Gastroesophageal sphincter (tissue), 4 donors: ENCODE measurements at regions not wholly inside any gene's neighbourhood (a gene's known extent, or its start where the extent isn't known, plus 50 kb on each side); places are given as distances from the start of the nearest gene placed in this dataset.

Experiments
- ATAC-seq: fragments of 150-250 bp; one replicate; pipeline ENCODE4 v1.9.1; 2016; ENCODE audit warnings: mild to moderate bottlenecking, moderate library complexity
- H3K27ac ChIP-seq, 4 donors: fragments of 200-600 bp; sonication (generic) in 3 of 4; 1 replicate in 3 of 4; 2 replicates in 1 of 4; pipeline ENCODE4 v1.5.1; 2016 to 2019
- H3K27me3 ChIP-seq: fragments of 200-600 bp; sonication (generic); one replicate; pipeline ENCODE4 v1.5.1; 2019
- H3K36me3 ChIP-seq, 2 donors: fragments of 200-600 bp; sonication (generic); one replicate each; pipeline ENCODE4 v1.5.1; 2019; ENCODE audit warnings: control low read depth in 1 of 2
- H3K4me1 ChIP-seq, 3 donors: fragments of 200-600 bp; sonication (generic); 1 replicate in 2 of 3; 2 replicates in 1 of 3; pipeline ENCODE4 v1.5.1; 2016 to 2019; ENCODE audit warnings: control low read depth in 2 of 3
- H3K4me3 ChIP-seq, 2 donors: fragments of 200-600 bp; sonication (generic); one replicate each; pipeline ENCODE4 v1.5.1; 2019; ENCODE audit warnings: mild to moderate bottlenecking in 1 of 2, moderate library complexity in 1 of 2
- H3K9me3 ChIP-seq, 3 donors: fragments of 200-600 bp; sonication (generic); one replicate each; pipeline ENCODE4 v1.5.1; 2017 to 2019; ENCODE audit warnings: control low read depth in 2 of 3
- CTCF ChIP-seq, 4 experiments: fragments of 200-600 bp in 2 of 4; fragments of 450-650 bp in 2 of 4; sonication (generic) in 1 of 4; IDR thresholded peaks; one replicate each; pipeline ENCODE4 v1.5.1; 2017 to 2019; ENCODE audit warnings: antibody characterized with exemption in 4 of 4, mild to moderate bottlenecking in 2 of 4, moderate library complexity in 2 of 4
- EP300 ChIP-seq: sonication (generic); formaldehyde crosslinking; IDR thresholded peaks from one replicate; pipeline ENCODE4 v1.6.1; 2017; ENCODE audit warnings: antibody characterized with exemption, mild to moderate bottlenecking
- POLR2A ChIP-seq, 2 donors: fragments of 450-650 bp; IDR thresholded peaks; one replicate each; pipeline ENCODE4 v1.6.1; 2017; ENCODE audit warnings: antibody characterized with exemption in 2 of 2, mild to moderate bottlenecking in 2 of 2, moderate library complexity in 1 of 2
- POLR2AphosphoS5 ChIP-seq: sonication (generic); formaldehyde crosslinking; IDR thresholded peaks from one replicate; pipeline ENCODE4 v1.6.1; 2017; ENCODE audit warnings: antibody characterized with exemption
- WGBS, 2 donors: methylation state at CpG; one replicate each; pipeline ENCODE4 v1.1.5; 2018; ENCODE audit warnings: low coverage in 1 of 2; 5-methylcytosine and 5-hydroxymethylcytosine counted together

- TF ChIP-seq POLR2AphosphoS5 = no peak
- TF ChIP-seq POLR2A (IDR thresholded peaks at IDR 0.05) = no peak
- no peak for TF ChIP-seq CTCF (IDR thresholded peaks at IDR 0.05)
- no peak for TF ChIP-seq EP300
- no peaks in the 10 kb centered on the region for H3K27me3 ChIP-seq
- 57% methylated on average over 2 of the region's 2 CpGs; no CpG with 5 or more reads in 1 of the 2 donors for WGBS, 2 donors
- no peak overlapping the region for H3K27ac ChIP-seq
- ATAC-seq = no peak
- H3K9me3 ChIP-seq = no peaks in the 10 kb centered on the region
- no peaks in the 10 kb centered on the region for H3K4me1 ChIP-seq
- H3K36me3 ChIP-seq = no peaks in the 10 kb centered on the region
- H3K4me3 ChIP-seq = no peak overlapping the region
These were observed 122.4 kb upstream of the DCLK2 start for GRCh38 chr4:149955780-149956390.

DNA sequence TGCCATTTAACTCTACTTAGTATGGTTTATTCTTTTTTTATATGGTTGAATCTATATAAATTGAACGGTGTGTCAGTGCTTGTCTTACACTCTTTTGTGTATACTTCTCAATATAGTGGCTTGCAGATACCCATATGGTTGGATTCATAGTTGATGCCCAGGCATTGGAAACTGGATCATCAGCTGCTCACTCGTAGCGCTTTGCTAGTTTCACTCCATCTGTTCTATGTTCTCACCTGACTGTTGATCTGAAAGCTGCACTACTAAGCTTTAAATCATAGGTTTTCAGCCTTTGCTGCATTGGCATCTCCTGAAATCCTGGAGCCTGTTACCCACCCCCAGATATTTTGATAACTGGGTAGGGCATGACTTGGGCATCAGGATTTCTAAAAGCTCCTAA is 121.6 kb upstream of the DCLK2 start:
- Histone ChIP-seq H3K9me3 (no peaks in the 10 kb centered on the region), H3K4me3 (no peak overlapping the region), H3K27me3 (no peaks in the 10 kb centered on the region), H3K27ac (no peak overlapping the region), H3K4me1 (no peaks in the 10 kb centered on the region), H3K36me3 (no peaks in the 10 kb centered on the region)
- WGBS, 2 donors = 88 to 100% methylated on average over 3 of the region's 3 CpGs
- TF ChIP-seq CTCF (IDR thresholded peaks at IDR 0.05) = no peak
- TF ChIP-seq EP300 = no peak
- ATAC-seq = no peak

GRCh38 chr4:149961876-149962597 is 116.2 kb upstream of the DCLK2 start:
- ATAC-seq = no peak
- Histone ChIP-seq H3K4me3 (no peak overlapping the region), H3K27ac (no peak overlapping the region), H3K36me3 (no peaks in the 10 kb centered on the region), H3K27me3 (no peaks in the 10 kb centered on the region), H3K9me3 (no peaks in the 10 kb centered on the region), H3K4me1 (no peaks in the 10 kb centered on the region)
- WGBS, 2 donors = 63 to 73% methylated on average over 5 of the region's 5 CpGs
- no peak for TF ChIP-seq EP300
- no peak for TF ChIP-seq POLR2A (IDR thresholded peaks at IDR 0.05)
- no peak for TF ChIP-seq POLR2AphosphoS5
- no peak for TF ChIP-seq CTCF (IDR thresholded peaks at IDR 0.05)

DNA sequence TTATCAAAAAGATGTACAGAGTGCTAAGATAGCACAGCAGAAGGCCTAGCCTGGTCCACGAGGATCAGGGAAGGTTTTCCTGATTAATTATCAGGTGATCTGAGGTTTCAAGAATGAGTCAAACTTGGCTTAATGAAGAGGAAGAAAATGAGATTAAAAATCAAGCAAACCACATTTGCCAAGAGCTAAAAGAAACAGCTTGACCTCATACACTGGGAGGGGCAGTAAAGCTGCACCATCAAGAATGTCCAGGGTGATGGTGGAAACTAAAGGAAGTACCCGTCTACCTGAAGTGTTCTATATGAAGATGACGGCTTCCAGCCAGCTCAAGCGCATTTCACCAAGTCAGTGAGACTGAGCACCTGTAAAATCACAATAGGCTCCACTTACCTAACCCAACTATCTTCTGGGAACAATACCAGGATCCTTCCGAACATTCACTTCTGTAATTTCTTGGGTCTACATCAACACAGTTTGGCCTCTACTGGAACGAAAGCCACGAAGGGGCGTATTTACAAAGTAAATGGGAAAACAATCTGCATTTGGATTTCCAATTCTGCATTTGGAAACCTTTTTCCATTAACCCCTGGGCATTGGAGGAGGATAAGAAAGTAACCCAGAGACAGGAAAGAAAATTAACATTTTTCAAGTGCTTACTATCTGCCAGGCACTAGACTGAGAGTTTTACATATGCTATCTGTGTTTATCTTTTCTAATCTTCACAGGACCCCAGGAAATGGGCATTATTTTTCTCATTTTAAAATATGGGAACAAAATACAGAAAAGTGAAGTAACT is 114.0 kb upstream of the DCLK2 start:
- Histone ChIP-seq H3K27me3 (no peaks in the 10 kb centered on the region), H3K9me3 (no peaks in the 10 kb centered on the region), H3K36me3 (no peaks in the 10 kb centered on the region), H3K4me3 (no peak overlapping the region), H3K4me1 (no peaks in the 10 kb centered on the region), H3K27ac (no peak overlapping the region)
- no peak for ATAC-seq
- 69 to 88% methylated on average over 6 to 8 of the region's 8 CpGs for WGBS, 2 donors
- no peak for TF ChIP-seq POLR2A (IDR thresholded peaks at IDR 0.05)
- TF ChIP-seq EP300 = no peak
- no peak for TF ChIP-seq CTCF (IDR thresholded peaks at IDR 0.05)
- TF ChIP-seq POLR2AphosphoS5 = no peak
